PC-9 (cell line): ENCODE measurements at regions not wholly inside any gene's neighbourhood (a gene's known extent, or its start where the extent isn't known, plus 50 kb on each side); places are given as distances from the start of the nearest gene placed in this dataset.

Source experiments
- CTCF ChIP-seq: fragments of 200-600 bp; sonication (generic); conservative IDR thresholded peaks from 2 replicates; pipeline ENCODE4 v1.6.1; 2017; ENCODE audit warnings: mixed run types, antibody characterized with exemption, mild to moderate bottlenecking, moderate library complexity
- EZH2 ChIP-seq: fragments of 200-600 bp; sonication (generic); IDR thresholded peaks from 2 replicates; pipeline ENCODE4 v1.8.0; 2017; ENCODE audit warnings: antibody characterized with exemption, low read depth

GRCh38 chr4:82268826-82269193 lies 105.0 kb downstream of the HNRNPD start:
- TF ChIP-seq CTCF: 0 out of 2 replicates have a peak, but pooled peaks have one; percentile 3
- TF ChIP-seq EZH2: no peak
